ENCODE measurements at regions not wholly inside any gene's neighbourhood (a gene's known extent, or its start where the extent isn't known, plus 50 kb on each side); places are given as distances from the start of the nearest gene placed in this dataset.

- Mint-ChIP-seq H3K27me3 (ENCODE audit: insufficient read depth, low read depth, poor library complexity) (no peaks in the 10 kb centered on the region), H3K9me3 (no peaks in the 10 kb centered on the region), H3K4me3 (no peak overlapping the region), H3K27ac (no peak overlapping the region), H3K4me1 (peaks cover 5% of the 10 kb centered on the region; the same call in 2 of the 3 replicates), H3K36me3 (ENCODE audit: low read depth) (no peaks in the 10 kb centered on the region)
- no peak overlapping the region for H3K27ac ChIP-seq (ENCODE audit: low read depth)
- DNase-seq (ENCODE audit: low spot score), result no peak
- no peak overlapping the region for H3K4me3 ChIP-seq
- no peaks in the 10 kb centered on the region for H3K36me3 ChIP-seq (ENCODE audit: insufficient read depth)
- no peak for ATAC-seq
- TF ChIP-seq STAT1 (IDR thresholded peaks at IDR 0.05; ENCODE audit: unreplicated experiment), result no peak
- TF ChIP-seq JUNB (IDR thresholded peaks at IDR 0.05; ENCODE audit: unreplicated experiment), result no peak
- TF ChIP-seq CTCF (conservative IDR thresholded peaks at IDR 0.05; ENCODE audit: low read depth in 2 of 2), result no peak
- TF ChIP-seq ETS1 (IDR thresholded peaks at IDR 0.05), result no peak
- TF ChIP-seq EZH2phosphoT487 (IDR thresholded peaks at IDR 0.05; ENCODE audit: unreplicated experiment), result no peak
- TF ChIP-seq CREB1 (CRISPR knock-in tag; IDR thresholded peaks at IDR 0.05; ENCODE audit: low read depth), result no peak
- no peak for TF ChIP-seq ZNF331 (CRISPR knock-in tag; IDR thresholded peaks at IDR 0.05; ENCODE audit: low read depth)
- TF ChIP-seq EZH2 (IDR thresholded peaks at IDR 0.05; ENCODE audit: low read depth, unreplicated experiment), result no peak
- TF ChIP-seq NANOG (IDR thresholded peaks at IDR 0.05; ENCODE audit: borderline replicate concordance), result no peak
- TF ChIP-seq POLR2AphosphoS5 (IDR thresholded peaks at IDR 0.05; ENCODE audit: low read depth), result no peak
- no peak for TF ChIP-seq ZNF114 (CRISPR knock-in tag; IDR thresholded peaks at IDR 0.05)
- TF ChIP-seq REST (IDR thresholded peaks at IDR 0.05; ENCODE audit: unreplicated experiment), result no peak
- TF ChIP-seq ZNF462 (CRISPR knock-in tag; IDR thresholded peaks at IDR 0.05), result no peak
- no peaks in the 10 kb centered on the region for H3K79me2 ChIP-seq (replicated peaks; ENCODE audit: insufficient read depth)
- H4K20me1 ChIP-seq (replicated peaks; ENCODE audit: insufficient read depth), result no peaks in the 10 kb centered on the region
- H3F3A ChIP-seq (replicated peaks; ENCODE audit: low read depth), result no peaks in the 10 kb centered on the region
- H3K4me1 ChIP-seq (ENCODE audit: insufficient read depth), result no peaks in the 10 kb centered on the region
- H3K4me2 ChIP-seq, result no peak overlapping the region
- H3K9me2 ChIP-seq (ENCODE audit: insufficient read depth), result no peaks in the 10 kb centered on the region
- no peaks in the 10 kb centered on the region for H3K27me3 ChIP-seq (ENCODE audit: insufficient read depth)
- H2AFZ ChIP-seq, result no peak overlapping the region; the same call in 1 of the 2 replicates
These were observed 448.7 kb downstream of the RAB38 start for GRCh38 chr11:87726506-87726905.

All from GM23338 (cell line).